Sigmoid colon (tissue), 6 donors: ENCODE measurements at regions not wholly inside any gene's neighbourhood (a gene's known extent, or its start where the extent isn't known, plus 50 kb on each side); places are given as distances from the start of the nearest gene placed in this dataset.

Experiments used
- DNase-seq: peaks from one replicate; pipeline ENCODE4 v3.0.0-alpha.2; 2019
- H3K27ac ChIP-seq, 4 donors: fragments of 200-600 bp; sonication (generic); one replicate each; pipeline ENCODE4 v1.5.1; 2016 to 2019; ENCODE audit warnings: mild to moderate bottlenecking in 1 of 4
- H3K27me3 ChIP-seq, 3 donors: fragments of 200-600 bp; sonication (generic); one replicate each; pipeline ENCODE4 v1.5.1; 2019; ENCODE audit warnings: mild to moderate bottlenecking in 1 of 3
- H3K36me3 ChIP-seq, 4 donors: fragments of 200-600 bp; sonication (generic); one replicate each; pipeline ENCODE4 v1.5.1; 2016 to 2019
- H3K4me1 ChIP-seq, 4 donors: fragments of 200-600 bp; sonication (generic); one replicate each; pipeline ENCODE4 v1.5.1; 2017 to 2019
- H3K4me3 ChIP-seq, 4 donors: fragments of 200-600 bp; sonication (generic); one replicate each; pipeline ENCODE4 v1.5.1; 2017 to 2019; ENCODE audit warnings: mild to moderate bottlenecking in 2 of 4, moderate library complexity in 1 of 4
- H3K9me3 ChIP-seq, 4 donors: fragments of 200-600 bp in 3 of 4; sonication (generic) in 3 of 4; one replicate each; pipeline versions ENCODE4 v1.5.1 to v1.6.1; 2013 to 2019
- CTCF ChIP-seq, 4 experiments: fragments of 450-650 bp in 3 of 4; fragments of 200-600 bp in 1 of 4; IDR thresholded peaks; one replicate each; pipeline ENCODE4 v1.5.1; 2016 to 2019; ENCODE audit warnings: antibody characterized with exemption in 4 of 4, mild to moderate bottlenecking in 3 of 4, moderate library complexity in 2 of 4
- EP300 ChIP-seq, 4 donors: sonication (generic); formaldehyde crosslinking; IDR thresholded peaks; one replicate each; pipeline ENCODE4 v1.6.1; 2017; ENCODE audit warnings: antibody characterized with exemption in 4 of 4
- POLR2A ChIP-seq, 2 donors: fragments of 450-650 bp; IDR thresholded peaks; one replicate each; pipeline ENCODE4 v1.6.1; 2016; ENCODE audit warnings: antibody characterized with exemption in 2 of 2, mild to moderate bottlenecking in 2 of 2, moderate library complexity in 2 of 2
- POLR2AphosphoS5 ChIP-seq, 4 donors: sonication (generic); formaldehyde crosslinking; IDR thresholded peaks; one replicate each; pipeline ENCODE4 v1.6.1; 2017; ENCODE audit warnings: antibody characterized with exemption in 4 of 4
- WGBS, 2 donors: extraction: QIAGEN DNeasy Blood & Tissue Kit; methylation state at CpG; one replicate each; pipeline ENCODE4 v1.1.7; 2013; 5-methylcytosine and 5-hydroxymethylcytosine counted together
- intact Hi-C: fragments of 100-400 bp; cut with DNase I; formaldehyde crosslinking; loops from one replicate; pipeline ENCODE4 v1.15.1; 2023
- donor health status: healthy with polysubstance abuse.
- donor health status: healthy.

DNA sequence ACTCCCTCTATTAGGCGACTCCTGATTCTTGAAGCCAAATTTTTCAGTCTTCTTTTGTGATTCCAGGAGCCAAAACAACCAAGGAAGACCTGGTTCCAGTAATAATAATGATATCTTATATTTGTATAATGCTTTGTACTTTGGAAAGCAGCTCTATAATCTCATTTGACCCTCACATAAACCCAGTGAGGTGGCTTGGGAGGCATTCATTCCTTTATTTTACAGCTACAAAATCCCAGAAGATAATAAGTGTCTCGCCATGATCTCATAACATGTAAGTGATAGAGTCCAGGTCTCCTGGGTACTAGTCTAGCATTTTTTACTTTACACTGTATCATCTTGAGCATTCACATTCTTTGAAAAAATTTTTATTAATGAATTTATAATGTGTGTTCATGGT lies 143.1 kb downstream of the ACTBL2 start:
- Histone ChIP-seq H3K27ac (no peak overlapping the region), H3K4me3 (no peak overlapping the region), H3K4me1 (no peaks in the 10 kb centered on the region), H3K9me3 (no peaks in the 10 kb centered on the region), H3K27me3 (no peaks in the 10 kb centered on the region), H3K36me3 (no peaks in the 10 kb centered on the region)
- no peak for DNase-seq
- TF ChIP-seq POLR2AphosphoS5 (IDR thresholded peaks at IDR 0.05) (no peak), EP300 (IDR thresholded peaks at IDR 0.05) (no peak)
- 91 to 95% methylated on average over 2 of the region's 2 CpGs for WGBS, 2 donors
- intact Hi-C loops: no loop called here

- no peak overlapping the region for H3K4me3 ChIP-seq
- 65 to 75% methylated on average over 3 of the region's 3 CpGs for WGBS, 2 donors
These were observed 143.7 kb downstream of the ACTBL2 start for GRCh38 chr5:57338868-57339340.

DNA sequence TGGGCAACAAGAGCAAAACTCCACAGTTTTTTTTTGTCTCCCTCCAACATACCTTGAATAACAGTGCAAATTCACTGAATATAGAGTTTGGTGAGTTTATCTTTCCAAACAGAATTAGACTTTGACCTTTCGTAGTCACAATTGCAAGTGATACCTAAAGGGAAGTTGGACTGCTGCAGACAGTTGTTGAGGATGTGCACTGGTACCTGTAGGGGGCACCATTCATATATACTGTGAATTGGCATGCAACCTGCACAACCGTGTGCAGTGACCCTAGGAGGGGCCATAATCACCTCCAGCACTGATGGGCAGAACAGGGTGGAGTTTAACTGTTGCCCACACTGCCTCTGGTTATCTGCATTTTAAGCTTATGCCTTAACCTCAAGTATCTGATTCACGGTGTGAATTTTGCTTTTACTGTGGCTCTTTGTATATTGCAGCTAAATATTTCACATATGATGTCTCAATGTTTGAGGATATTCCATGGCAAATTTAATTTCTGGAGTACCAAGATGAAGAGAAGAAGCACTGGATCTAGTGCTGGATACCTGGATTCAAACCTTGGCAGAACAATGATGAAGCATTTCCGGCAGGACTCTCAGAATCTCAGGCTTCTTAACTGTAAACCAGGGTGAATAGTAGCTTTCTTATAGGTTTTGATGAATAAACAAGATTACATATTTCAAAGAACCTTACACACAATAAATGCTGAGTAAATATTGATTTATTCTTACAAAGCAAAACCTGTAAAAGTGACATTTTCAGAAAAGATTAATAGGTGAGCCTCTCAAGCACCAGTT lies 144.3 kb downstream of the ACTBL2 start:
- WGBS, 2 donors: 22 to 65% methylated on average over 4 of the region's 4 CpGs
- Histone ChIP-seq H3K9me3 (no peaks in the 10 kb centered on the region), H3K4me1 (no peaks in the 10 kb centered on the region), H3K4me3 (no peak overlapping the region), H3K27ac (no peak overlapping the region), H3K27me3 (no peaks in the 10 kb centered on the region), H3K36me3 (no peaks in the 10 kb centered on the region)
- intact Hi-C loops: no loop called here
- TF ChIP-seq POLR2AphosphoS5 (IDR thresholded peaks at IDR 0.05) (no peak), EP300 (IDR thresholded peaks at IDR 0.05) (no peak), CTCF (IDR thresholded peaks at IDR 0.05) (no peak), POLR2A (IDR thresholded peaks at IDR 0.05) (no peak)
- no peak for DNase-seq

More at GRCh38 chr5:57338868-57339340, 143.7 kb downstream of the ACTBL2 start:
- no peaks in the 10 kb centered on the region for H3K36me3 ChIP-seq
- no peak for DNase-seq
- H3K27me3 ChIP-seq: no peaks in the 10 kb centered on the region
- H3K9me3 ChIP-seq: no peaks in the 10 kb centered on the region
- H3K27ac ChIP-seq: no peak overlapping the region
- intact Hi-C loops: no loop called here
- H3K4me1 ChIP-seq: no peaks in the 10 kb centered on the region
- TF ChIP-seq POLR2A (IDR thresholded peaks at IDR 0.05): no peak
- no peak for TF ChIP-seq CTCF (IDR thresholded peaks at IDR 0.05)
- no peak for TF ChIP-seq EP300 (IDR thresholded peaks at IDR 0.05)
- TF ChIP-seq POLR2AphosphoS5 (IDR thresholded peaks at IDR 0.05): no peak

GRCh38 chr5:57335092-57335660 lies 147.4 kb downstream of the ACTBL2 start:
- no peaks in the 10 kb centered on the region for H3K36me3 ChIP-seq
- no peaks in the 10 kb centered on the region for H3K27me3 ChIP-seq
- WGBS, 2 donors: 33 to 57% methylated on average over 1 of the region's 1 CpG
- TF ChIP-seq CTCF (IDR thresholded peaks at IDR 0.05) (no peak), EP300 (IDR thresholded peaks at IDR 0.05) (no peak), POLR2AphosphoS5 (IDR thresholded peaks at IDR 0.05) (no peak), POLR2A (IDR thresholded peaks at IDR 0.05) (no peak)
- intact Hi-C loops: no loop called here
- no peak overlapping the region for H3K4me3 ChIP-seq
- H3K9me3 ChIP-seq: no peaks in the 10 kb centered on the region
- no peak overlapping the region for H3K27ac ChIP-seq
- no peak for DNase-seq
- no peaks in the 10 kb centered on the region for H3K4me1 ChIP-seq

DNA sequence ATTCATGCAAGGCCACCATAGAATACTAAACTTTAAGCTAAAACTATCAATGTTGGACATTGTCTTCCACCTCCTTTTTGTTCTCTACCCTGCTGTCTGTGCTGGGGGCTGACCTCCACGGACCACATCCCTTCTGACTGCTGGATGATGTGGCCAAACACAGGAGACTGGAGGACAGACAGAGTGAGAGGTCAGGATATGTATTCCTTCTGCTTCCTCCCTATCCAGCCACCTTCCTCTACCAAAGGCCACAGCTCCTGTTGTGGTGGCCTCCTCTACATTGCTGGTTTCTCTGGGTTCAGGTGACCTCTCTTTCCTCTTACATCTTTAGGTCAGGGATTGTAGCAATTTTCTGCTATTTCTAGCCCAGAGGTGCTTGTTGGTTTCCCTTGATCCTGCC lies 148.1 kb downstream of the ACTBL2 start:
- no peak for DNase-seq
- no peak for TF ChIP-seq POLR2A (IDR thresholded peaks at IDR 0.05)
- TF ChIP-seq EP300 (IDR thresholded peaks at IDR 0.05): no peak
- TF ChIP-seq CTCF (IDR thresholded peaks at IDR 0.05): no peak
- no peak for TF ChIP-seq POLR2AphosphoS5 (IDR thresholded peaks at IDR 0.05)
- H3K27ac ChIP-seq: no peak overlapping the region

More for the DNA sequence above, 148.1 kb downstream of the ACTBL2 start:
- intact Hi-C loops: no loop called here
- Histone ChIP-seq H3K27me3 (no peaks in the 10 kb centered on the region), H3K36me3 (no peaks in the 10 kb centered on the region), H3K9me3 (no peaks in the 10 kb centered on the region), H3K4me1 (no peaks in the 10 kb centered on the region), H3K4me3 (no peak overlapping the region)
- WGBS, 2 donors: 79 to 85% methylated on average over 1 of the region's 1 CpG
